ENCODE measurements at regions not wholly inside any gene's neighbourhood (a gene's known extent, or its start where the extent isn't known, plus 50 kb on each side); places are given as distances from the start of the nearest gene placed in this dataset.

DNA sequence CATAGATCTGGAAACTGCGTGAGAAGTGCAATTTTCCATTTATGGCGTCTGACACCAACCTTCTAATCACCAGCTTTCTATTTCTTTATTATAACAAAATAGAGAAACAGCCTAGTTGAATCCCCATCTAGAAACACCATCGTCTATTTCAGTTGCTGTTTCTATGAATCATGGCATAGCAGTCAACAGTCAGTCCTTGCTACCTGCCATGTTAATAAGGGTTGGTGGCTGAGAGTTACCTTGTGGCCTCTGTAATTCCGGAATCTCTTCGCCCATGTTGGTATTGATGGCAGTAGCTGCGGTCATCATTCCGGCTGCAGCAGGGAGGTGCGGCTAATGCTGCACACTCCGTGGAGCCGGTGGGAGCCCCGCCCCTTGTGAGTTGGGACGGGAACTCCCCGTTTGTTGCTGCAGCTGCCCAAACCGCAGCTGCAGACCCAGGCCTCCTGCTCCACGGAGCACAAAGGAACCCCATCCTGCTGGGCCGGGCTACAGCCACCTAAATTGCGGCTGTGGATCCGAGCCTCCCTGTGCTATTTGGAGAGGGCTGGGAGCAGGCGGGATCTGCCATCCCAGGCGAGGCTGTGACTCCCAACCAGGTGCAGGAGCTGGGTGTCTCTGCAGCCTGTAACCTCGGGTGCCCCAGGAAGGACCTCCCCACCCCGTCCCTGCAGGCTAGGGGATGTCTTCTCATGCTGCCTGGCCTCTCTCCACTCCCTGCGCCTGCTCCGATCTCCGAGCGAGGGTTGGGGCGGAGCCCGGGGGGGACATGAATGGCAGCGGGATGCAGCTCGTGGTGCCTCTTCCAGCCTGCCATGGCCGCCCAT is 115.4 kb upstream of the STK26 start:
- DNase-seq, result no peak
- no peaks in the 10 kb centered on the region for H3K36me3 Mint-ChIP-seq (ENCODE audit: low read depth)
- no peaks in the 10 kb centered on the region; the same call in 1 of the 2 replicates for H3K9me3 Mint-ChIP-seq
- no peak overlapping the region for H3K4me3 Mint-ChIP-seq
- no peaks in the 10 kb centered on the region; the same call in 1 of the 2 replicates for H3K27me3 Mint-ChIP-seq (ENCODE audit: insufficient read depth)
- H3K27ac Mint-ChIP-seq, result no peak overlapping the region
- TF ChIP-seq, protein P1, sequence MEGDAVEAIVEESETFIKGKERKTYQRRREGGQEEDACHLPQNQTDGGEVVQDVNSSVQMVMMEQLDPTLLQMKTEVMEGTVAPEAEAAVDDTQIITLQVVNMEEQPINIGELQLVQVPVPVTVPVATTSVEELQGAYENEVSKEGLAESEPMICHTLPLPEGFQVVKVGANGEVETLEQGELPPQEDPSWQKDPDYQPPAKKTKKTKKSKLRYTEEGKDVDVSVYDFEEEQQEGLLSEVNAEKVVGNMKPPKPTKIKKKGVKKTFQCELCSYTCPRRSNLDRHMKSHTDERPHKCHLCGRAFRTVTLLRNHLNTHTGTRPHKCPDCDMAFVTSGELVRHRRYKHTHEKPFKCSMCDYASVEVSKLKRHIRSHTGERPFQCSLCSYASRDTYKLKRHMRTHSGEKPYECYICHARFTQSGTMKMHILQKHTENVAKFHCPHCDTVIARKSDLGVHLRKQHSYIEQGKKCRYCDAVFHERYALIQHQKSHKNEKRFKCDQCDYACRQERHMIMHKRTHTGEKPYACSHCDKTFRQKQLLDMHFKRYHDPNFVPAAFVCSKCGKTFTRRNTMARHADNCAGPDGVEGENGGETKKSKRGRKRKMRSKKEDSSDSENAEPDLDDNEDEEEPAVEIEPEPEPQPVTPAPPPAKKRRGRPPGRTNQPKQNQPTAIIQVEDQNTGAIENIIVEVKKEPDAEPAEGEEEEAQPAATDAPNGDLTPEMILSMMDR (IDR thresholded peaks at IDR 0.05), result no peak
- H3K4me1 Mint-ChIP-seq (ENCODE audit: low read depth), result no peaks in the 10 kb centered on the region

DNA sequence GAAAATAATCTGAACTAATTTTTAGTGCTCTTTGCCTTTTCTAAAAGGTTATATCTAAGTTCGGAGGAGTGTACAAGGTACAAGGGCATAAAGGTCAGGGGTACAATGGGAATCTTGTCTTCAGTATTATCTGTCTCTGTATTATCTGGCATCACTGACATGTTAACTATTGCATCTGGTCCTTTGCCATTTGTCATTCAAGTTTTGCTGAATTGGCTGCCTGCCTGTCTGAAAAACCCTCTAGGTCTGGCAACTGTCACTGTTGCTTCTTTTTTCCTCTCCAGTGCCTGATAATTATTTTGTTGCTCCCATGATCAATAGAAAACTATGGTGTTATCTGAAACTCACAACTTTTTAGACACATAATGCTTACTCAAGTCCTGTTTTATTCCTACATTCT is 112.5 kb upstream of the STK26 start:
- no peak overlapping the region for H3K27ac Mint-ChIP-seq
- H3K4me1 Mint-ChIP-seq (ENCODE audit: low read depth), result no peaks in the 10 kb centered on the region
- DNase-seq, result no peak
- 0 out of 2 replicates have a peak, but pooled peaks cover 4% of the 10 kb centered on the region for H3K9me3 Mint-ChIP-seq
- H3K27me3 Mint-ChIP-seq (ENCODE audit: insufficient read depth), result no peaks in the 10 kb centered on the region; the same call in 1 of the 2 replicates
- no peaks in the 10 kb centered on the region for H3K36me3 Mint-ChIP-seq (ENCODE audit: low read depth)
- H3K4me3 Mint-ChIP-seq, result no peak overlapping the region
- TF ChIP-seq, protein P1 (IDR thresholded peaks at IDR 0.05), result no peak

DNA sequence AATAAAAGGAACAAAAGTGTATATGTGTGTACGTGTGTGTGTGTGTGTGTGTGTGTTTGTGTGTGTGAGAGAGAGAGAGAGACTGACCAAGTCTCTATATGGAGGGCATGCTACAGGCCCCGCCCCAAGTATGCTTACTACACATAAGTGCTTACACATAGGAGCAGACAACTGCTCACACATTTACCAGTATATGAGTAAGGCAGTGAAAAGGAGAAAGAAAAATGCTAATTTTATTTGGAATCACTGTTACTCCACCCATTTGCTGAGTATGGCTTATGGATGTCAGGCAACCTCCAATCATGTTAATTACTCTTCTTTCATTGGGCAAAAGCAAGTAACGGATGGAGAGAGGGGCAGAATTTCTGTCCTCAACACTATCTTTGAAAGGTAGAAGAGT is 107.6 kb upstream of the STK26 start:
- Mint-ChIP-seq H3K27ac (no peak overlapping the region), H3K36me3 (ENCODE audit: low read depth) (no peaks in the 10 kb centered on the region), H3K27me3 (ENCODE audit: insufficient read depth) (no peaks in the 10 kb centered on the region), H3K9me3 (0 out of 2 replicates have a peak, but pooled peaks cover 4% of the 10 kb centered on the region), H3K4me3 (no peak overlapping the region), H3K4me1 (ENCODE audit: low read depth) (no peaks in the 10 kb centered on the region)
- DNase-seq, result no peak
- TF ChIP-seq, protein P1 (IDR thresholded peaks at IDR 0.05), result no peak

GRCh38 chrX:131917588-131917987 is 105.5 kb upstream of the STK26 start:
- Mint-ChIP-seq H3K4me3 (no peak overlapping the region), H3K4me1 (ENCODE audit: low read depth) (no peaks in the 10 kb centered on the region), H3K36me3 (ENCODE audit: low read depth) (no peaks in the 10 kb centered on the region), H3K27ac (no peak overlapping the region), H3K27me3 (ENCODE audit: insufficient read depth) (no peaks in the 10 kb centered on the region), H3K9me3 (0 out of 2 replicates have a peak, but pooled peaks cover 4% of the 10 kb centered on the region)
- TF ChIP-seq, protein P1 (IDR thresholded peaks at IDR 0.05), result no peak
- no peak for DNase-seq

- Mint-ChIP-seq H3K36me3 (ENCODE audit: low read depth) (no peaks in the 10 kb centered on the region), H3K4me3 (no peak overlapping the region), H3K27me3 (ENCODE audit: insufficient read depth) (no peaks in the 10 kb centered on the region), H3K4me1 (ENCODE audit: low read depth) (no peaks in the 10 kb centered on the region), H3K9me3 (0 out of 2 replicates have a peak, but pooled peaks cover 4% of the 10 kb centered on the region), H3K27ac (no peak overlapping the region)
- TF ChIP-seq, protein P1 (IDR thresholded peaks at IDR 0.05), result no peak
- DNase-seq, result no peak
These were observed 104.3 kb upstream of the STK26 start for GRCh38 chrX:131918839-131919238.
